T-cell (primary cell): ENCODE measurements at regions not wholly inside any gene's neighbourhood (a gene's known extent, or its start where the extent isn't known, plus 50 kb on each side); places are given as distances from the start of the nearest gene placed in this dataset.
"Not testable (repeated sequence)": the region's sequence is repeated elsewhere in the genome, so short reads cannot be mapped to it uniquely, and the experiment has no call there.

Experiments used
- ATAC-seq, 4 experiments: fragments of 200-7000 bp in 3 of 4; fragments of 150-1000 bp in 1 of 4; cut with Tn5 transposase; replicated peaks in 1 of 4; 1 replicate in 3 of 4; 2 replicates in 1 of 4; pipeline ENCODE4 v1.10.0; 2021; ENCODE audit warnings: moderate library complexity in 3 of 4, mild to moderate bottlenecking in 2 of 4, moderate number of reproducible peaks in 1 of 4
- CTCF ChIA-PET, 2 donors: fragments of 300-600 bp; sonication (Branson Sonifier 250); formaldehyde crosslinking; loops; one replicate each; lab custom pipeline; 2022; ENCODE audit warnings: antibody characterized with exemption in 2 of 2; lab: Charles Lee
- POLR2A ChIA-PET, 2 donors: fragments of 300-600 bp; sonication (Branson Sonifier 250); formaldehyde crosslinking; loops; one replicate each; lab custom pipeline; 2022; ENCODE audit warnings: antibody characterized with exemption in 2 of 2; lab: Charles Lee
- DNase-seq, 35 experiments: peaks; one replicate each; pipeline versions ENCODE4 v3.0.0 to v3.0.0-alpha.2; 2013 to 2023
- H3K27ac ChIP-seq: one replicate; pipeline ENCODE4 v1.5.1; 2013; ENCODE audit warnings: low read length
- H3K27me3 ChIP-seq, 2 experiments: replicated peaks in 1 of 2; 1 replicate in 1 of 2; 2 replicates in 1 of 2; pipeline versions ENCODE4 v1.6.1 to v1.7.0; 2013; ENCODE audit warnings: low read length in 1 of 2, mixed read lengths in 1 of 2; ENCODE audit not compliant: control insufficient read depth in 2 of 2, insufficient read depth in 2 of 2; ENCODE audit errors: extremely low read depth in 1 of 2
- H3K36me3 ChIP-seq, 2 donors: 1 replicate in 1 of 2; 2 replicates in 1 of 2; pipeline versions ENCODE4 v1.6.1 to v1.7.0; 2013; ENCODE audit warnings: low read length in 1 of 2; ENCODE audit not compliant: control insufficient read depth in 2 of 2, insufficient read depth in 1 of 2; ENCODE audit errors: extremely low read depth in 1 of 2
- H3K4me1 ChIP-seq, 2 experiments: 1 replicate in 1 of 2; 2 replicates in 1 of 2; pipeline versions ENCODE4 v1.6.1 to v1.7.0; 2013; ENCODE audit warnings: low read length in 2 of 2, mixed read lengths in 1 of 2; ENCODE audit not compliant: insufficient read depth in 2 of 2, control insufficient read depth in 1 of 2; ENCODE audit errors: extremely low read depth in 1 of 2
- H3K4me3 ChIP-seq, 2 donors: 1 replicate in 1 of 2; 2 replicates in 1 of 2; pipeline versions ENCODE4 v1.5.1 to v1.7.0; 2013; ENCODE audit warnings: mild to moderate bottlenecking in 2 of 2, low read length in 1 of 2, moderate library complexity in 1 of 2; ENCODE audit not compliant: control insufficient read depth in 1 of 2; ENCODE audit errors: extremely low read depth in 1 of 2
- H3K9me3 ChIP-seq: 2 replicates; pipeline ENCODE4 v1.7.0; 2013
- H3K27ac Mint-ChIP-seq, 2 donors: one replicate each; pipeline ENCODE4 v1.8.0; 2020 to 2021; ENCODE audit warnings: mild to moderate bottlenecking in 2 of 2, mixed read lengths in 2 of 2
- H3K27me3 Mint-ChIP-seq, 2 donors: one replicate each; pipeline ENCODE4 v1.8.0; 2021 to 2022; ENCODE audit warnings: mixed read lengths in 2 of 2
- H3K36me3 Mint-ChIP-seq: one replicate; pipeline ENCODE4 v1.8.0; 2021; ENCODE audit warnings: mixed read lengths
- H3K4me1 Mint-ChIP-seq, 3 donors: one replicate each; pipeline ENCODE4 v1.8.0; 2020 to 2022; ENCODE audit warnings: mixed read lengths in 3 of 3, mild to moderate bottlenecking in 1 of 3
- H3K4me3 Mint-ChIP-seq, 3 donors: one replicate each; pipeline ENCODE4 v1.8.0; 2020 to 2022; ENCODE audit warnings: mild to moderate bottlenecking in 3 of 3, mixed read lengths in 3 of 3, moderate library complexity in 3 of 3
- H3K9me3 Mint-ChIP-seq, 3 donors: one replicate each; pipeline ENCODE4 v1.8.0; 2020 to 2022; ENCODE audit warnings: mixed read lengths in 3 of 3
- WGBS: methylation state at CpG from one replicate; pipeline ENCODE4 v1.1.5; 2013; ENCODE audit warnings: missing lambda C conversion rate; ENCODE audit not compliant: insufficient coverage; 5-methylcytosine and 5-hydroxymethylcytosine counted together

DNA sequence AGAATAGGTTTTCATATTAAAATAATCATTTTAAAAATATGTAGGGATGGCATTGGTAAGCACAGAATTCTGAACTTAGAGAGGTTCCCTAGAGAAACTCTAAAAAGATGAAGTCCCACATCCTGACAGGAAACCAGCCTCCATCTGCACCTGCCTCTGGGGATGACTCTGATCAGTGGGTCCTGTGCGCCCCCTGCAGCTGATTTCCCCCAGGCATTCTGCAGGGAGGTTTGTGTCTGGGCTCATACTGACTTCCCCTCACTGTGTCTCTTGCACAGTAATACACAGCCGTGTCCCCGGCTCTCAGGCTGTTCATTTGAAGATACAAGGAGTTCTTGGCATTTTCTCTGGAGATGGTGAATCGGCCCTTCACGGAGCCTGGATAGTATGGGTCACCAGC, 602.9 kb downstream of the TMEM121 start:
- 62% methylated on average over 2 of the region's 5 CpGs for WGBS
- Histone ChIP-seq H3K27me3 (peaks cover 0 to 8% of the 10 kb centered on the region in 2 experiments), H3K4me3 (no peak overlapping the region), H3K4me1 (peaks cover 0 to 18% of the 10 kb centered on the region in 2 experiments), H3K36me3 (no peaks in the 10 kb centered on the region), H3K27ac (no peak overlapping the region), H3K9me3 (no peaks in the 10 kb centered on the region)
- CTCF ChIA-PET, result no interaction called here
- peak in 2 of 4 experiments; percentile 38 to 50 for ATAC-seq
- peak in 21 of 35 experiments; percentile 11 to 49 (median 26) for DNase-seq
- POLR2A ChIA-PET, result no interaction called here
- Mint-ChIP-seq H3K27ac (peak overlapping the region in 1 of 2 donors; percentile 70), H3K27me3 (peaks cover 0 to 21% of the 10 kb centered on the region in 2 donors), H3K9me3 (no peaks in the 10 kb centered on the region), H3K4me1 (peaks cover 15 to 41% (median 28%) of the 10 kb centered on the region in 3 donors), H3K4me3 (peak overlapping the region in 1 of 3 donors; percentile 0), H3K36me3 (no peaks in the 10 kb centered on the region)

- CTCF ChIA-PET, H3K27me3 ChIP-seq, H3K36me3 Mint-ChIP-seq, H3K4me3 Mint-ChIP-seq, H3K27ac ChIP-seq, H3K9me3 ChIP-seq, H3K9me3 Mint-ChIP-seq, H3K4me3 ChIP-seq, DNase-seq, H3K36me3 ChIP-seq, ATAC-seq, POLR2A ChIA-PET: not testable (repeated sequence)
- H3K4me1 Mint-ChIP-seq, result peaks cover 15 to 50% (median 36%) of the 10 kb centered on the region in 3 donors
- peaks cover 0 to 16% of the 10 kb centered on the region in 2 donors for H3K27me3 Mint-ChIP-seq
- H3K27ac Mint-ChIP-seq, result peak overlapping the region in 1 of 2 donors; percentile 75
- 25% methylated on average over 2 of the region's 8 CpGs for WGBS
- peaks cover 0 to 21% of the 10 kb centered on the region in 2 experiments for H3K4me1 ChIP-seq
These were observed 603.7 kb downstream of the TMEM121 start for GRCh38 chr14:106129904-106130661.

DNA sequence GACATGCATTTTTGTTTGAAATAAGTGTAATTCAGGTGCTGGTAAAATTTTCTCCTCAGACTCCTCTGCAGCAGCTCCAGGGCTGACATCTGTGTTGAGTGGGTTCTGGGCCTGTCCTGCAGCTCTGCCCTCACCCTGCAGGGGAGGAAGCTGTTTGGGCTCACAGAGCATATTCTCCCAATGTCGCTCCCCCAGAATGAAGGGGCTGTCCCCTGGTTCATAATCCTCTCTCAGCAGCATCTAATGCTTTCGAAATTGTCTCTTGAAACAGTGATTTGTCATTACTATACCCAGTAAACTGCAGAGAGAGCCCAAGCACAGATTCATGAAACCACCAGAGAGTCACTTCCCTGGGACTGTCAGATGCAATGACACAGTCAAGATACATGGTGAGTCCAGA, 606.7 kb downstream of the TMEM121 start:
- H3K27ac ChIP-seq, H3K4me3 Mint-ChIP-seq, DNase-seq, H3K27me3 ChIP-seq, H3K27me3 Mint-ChIP-seq, POLR2A ChIA-PET, H3K4me3 ChIP-seq, H3K27ac Mint-ChIP-seq, H3K36me3 Mint-ChIP-seq, H3K9me3 Mint-ChIP-seq, CTCF ChIA-PET, H3K36me3 ChIP-seq, H3K9me3 ChIP-seq, ATAC-seq: not testable (repeated sequence)
- peaks cover 0 to 20% of the 10 kb centered on the region in 2 experiments for H3K4me1 ChIP-seq
- no CpG with 5 or more reads among the region's 2 CpGs for WGBS
- peaks cover 15 to 52% (median 42%) of the 10 kb centered on the region in 3 donors for H3K4me1 Mint-ChIP-seq

DNA sequence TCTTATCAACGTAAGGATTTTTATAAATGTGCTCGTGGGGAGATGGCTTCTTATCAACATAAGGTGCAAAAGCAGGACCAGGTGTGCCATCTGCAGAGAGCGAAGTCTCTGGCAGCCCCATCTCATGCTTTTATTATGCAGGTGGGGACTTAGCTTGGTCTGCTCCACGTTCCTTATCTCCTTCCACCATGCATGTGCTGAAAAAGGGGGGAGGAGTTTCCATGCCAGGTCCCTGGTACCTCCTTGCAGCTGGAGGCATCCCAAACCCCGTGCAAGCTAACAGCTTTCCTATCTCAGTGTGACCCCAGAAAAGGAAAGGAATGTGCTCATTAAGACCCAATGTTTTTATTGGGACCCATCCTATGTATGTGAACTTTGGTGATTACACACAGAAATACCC, 608.5 kb downstream of the TMEM121 start:
- CTCF ChIA-PET, result no interaction called here

DNA sequence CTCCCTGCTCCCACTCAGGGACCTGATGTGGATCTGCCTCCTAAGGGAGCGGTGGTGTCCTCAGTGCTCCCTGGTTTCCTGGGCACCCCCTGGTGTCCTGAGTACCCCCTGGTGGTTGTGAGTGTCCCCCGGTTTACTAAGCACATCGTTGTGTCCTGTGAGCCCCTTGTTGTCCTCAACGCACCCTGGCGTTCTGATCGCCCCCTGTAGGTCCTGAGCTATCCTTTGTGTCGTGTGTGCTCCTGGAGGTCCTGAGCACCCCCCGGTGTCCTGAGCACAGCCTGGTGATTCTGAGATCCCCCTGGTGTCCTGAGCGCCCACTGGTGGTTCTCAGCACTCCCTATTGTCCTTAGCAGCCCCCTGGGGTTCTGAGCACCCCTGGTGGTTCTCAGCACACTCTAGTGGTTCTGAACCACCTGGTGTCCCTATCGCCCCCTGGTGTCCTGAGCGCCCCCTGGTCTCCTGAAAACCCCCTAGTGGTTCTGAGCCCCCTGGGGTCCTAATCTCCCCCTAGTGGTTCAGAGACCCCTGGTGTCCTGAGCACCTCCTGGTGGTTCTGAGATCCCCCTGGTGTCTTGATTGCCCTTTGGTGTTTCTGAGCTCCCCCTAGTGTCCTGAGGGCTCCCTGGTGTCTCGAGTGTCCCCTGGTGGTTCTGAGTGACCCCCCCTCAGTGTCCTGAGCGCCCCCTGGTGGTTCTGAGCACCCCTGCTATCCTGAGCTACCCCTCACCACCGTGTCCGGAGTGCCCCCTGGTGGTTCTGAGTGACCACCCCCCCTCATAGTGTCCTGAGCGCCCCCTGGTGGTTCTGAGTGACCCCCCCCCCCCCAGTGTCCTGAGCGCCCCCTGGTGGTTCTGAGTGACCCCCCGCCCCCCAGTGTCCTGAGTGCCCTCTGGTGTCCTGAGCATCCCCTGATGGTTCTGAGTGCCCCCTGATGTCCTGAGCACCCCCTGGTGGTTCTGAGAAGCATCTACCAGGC, 615.1 kb downstream of the TMEM121 start:
- Mint-ChIP-seq H3K36me3 (no peaks in the 10 kb centered on the region), H3K4me1 (peaks cover 4 to 20% (median 13%) of the 10 kb centered on the region in 3 donors), H3K4me3 (no peak overlapping the region), H3K27ac (peak overlapping the region in 1 of 2 donors; percentile 58), H3K9me3 (no peaks in the 10 kb centered on the region), H3K27me3 (peaks cover 0 to 4% of the 10 kb centered on the region in 2 donors)
- ATAC-seq (peak in 1 of 4 experiments; percentile 48), DNase-seq (peak in 27 of 35 experiments; percentile 2 to 64 (median 23))
- no peaks in the 10 kb centered on the region for H3K9me3 ChIP-seq
- peaks cover 2% of the 10 kb centered on the region in 2 experiments for H3K4me1 ChIP-seq
- H3K4me3 ChIP-seq, result no peak overlapping the region
- H3K27me3 ChIP-seq, result peaks cover 0 to 1% of the 10 kb centered on the region in 2 experiments
- POLR2A ChIA-PET, result no interaction called here
- H3K27ac ChIP-seq, result no peak overlapping the region
- H3K36me3 ChIP-seq, result no peaks in the 10 kb centered on the region
- 87% methylated on average over 9 of the region's 18 CpGs for WGBS
- CTCF ChIA-PET, result interaction anchor here in 1 of 2 donors (0.6 kb wide), 1 partner anchor 464 kb away, joined by 5 read pairs; no protein-coding TSS in a partner anchor

More for the DNA sequence above, 608.5 kb downstream of the TMEM121 start:
- no peaks in the 10 kb centered on the region for H3K27me3 ChIP-seq
- H3K4me3 ChIP-seq, result no peak overlapping the region
- ATAC-seq (no peak), DNase-seq (no peak)
- POLR2A ChIA-PET, result no interaction called here
- peak overlapping the region in 1 of 2 donors; percentile 45 for H3K27ac Mint-ChIP-seq
- H3K4me1 ChIP-seq, result peaks cover 0 to 7% of the 10 kb centered on the region in 2 experiments
- no peak overlapping the region for H3K4me3 Mint-ChIP-seq
- H3K4me1 Mint-ChIP-seq, result peaks cover 5 to 35% (median 25%) of the 10 kb centered on the region in 3 donors
- no peak overlapping the region for H3K27ac ChIP-seq
- H3K36me3 ChIP-seq, result no peaks in the 10 kb centered on the region
- H3K9me3 Mint-ChIP-seq, result no peaks in the 10 kb centered on the region
- WGBS, result 76% methylated on average over 3 of the region's 5 CpGs
- H3K36me3 Mint-ChIP-seq, result no peaks in the 10 kb centered on the region
- H3K9me3 ChIP-seq, result no peaks in the 10 kb centered on the region
- H3K27me3 Mint-ChIP-seq, result peaks cover 0 to 4% of the 10 kb centered on the region in 2 donors

DNA sequence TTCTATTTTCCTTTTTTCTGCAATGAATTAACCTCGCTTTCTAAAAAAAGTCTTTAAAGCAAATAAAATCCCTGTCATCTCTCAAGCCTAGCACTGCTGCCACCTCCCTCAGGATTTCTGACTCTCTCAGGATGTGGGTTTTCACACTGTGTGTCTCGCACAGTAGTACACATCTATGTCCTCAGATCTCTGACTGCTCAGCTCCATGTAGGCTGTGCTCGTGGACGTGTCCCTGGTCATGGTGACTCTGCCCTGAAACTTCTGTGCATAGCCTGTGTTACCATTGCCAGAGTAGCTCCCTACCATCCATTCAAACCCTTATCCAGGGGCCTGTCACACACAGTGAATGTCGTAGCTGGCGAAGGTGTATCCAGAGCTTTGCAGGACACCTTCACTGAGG, 619.3 kb downstream of the TMEM121 start:
- CTCF ChIA-PET, H3K9me3 ChIP-seq, H3K9me3 Mint-ChIP-seq, H3K36me3 Mint-ChIP-seq, H3K4me3 ChIP-seq, H3K27ac ChIP-seq, H3K36me3 ChIP-seq, H3K4me1 ChIP-seq, POLR2A ChIA-PET, H3K27me3 ChIP-seq: not testable (repeated sequence)
- Mint-ChIP-seq H3K27me3 (peaks cover 3 to 12% of the 10 kb centered on the region in 2 donors), H3K4me3 (peak overlapping the region in 1 of 3 donors; percentile 17), H3K4me1 (peaks cover 4 to 26% (median 13%) of the 10 kb centered on the region in 3 donors), H3K27ac (peak overlapping the region in 1 of 2 donors; percentile 71)
- peak in 1 of 4 experiments; percentile 32 for ATAC-seq
- WGBS, result 40% methylated on average over 5 of the region's 6 CpGs
- peak in 2 of 35 experiments; percentile 15 to 27 for DNase-seq
